HUES6 (cell line): ENCODE measurements at regions not wholly inside any gene's neighbourhood (a gene's known extent, or its start where the extent isn't known, plus 50 kb on each side); places are given as distances from the start of the nearest gene placed in this dataset.
A peak's percentile ranks its signal among the peaks of the same experiment; 100 is the strongest.
"Not testable (repeated sequence)": the region's sequence is repeated elsewhere in the genome, so short reads cannot be mapped to it uniquely, and the experiment has no call there.

Source experiments
- H3K27ac ChIP-seq: 2 replicates; pipeline ENCODE4 v1.7.0; 2013; ENCODE audit warnings: low read depth, mild to moderate bottlenecking, low read length, inconsistent platforms
- H3K27me3 ChIP-seq: 2 replicates; pipeline ENCODE4 v1.6.1; 2013; ENCODE audit warnings: low read length; ENCODE audit not compliant: control insufficient read depth, insufficient read depth
- H3K36me3 ChIP-seq: 2 replicates; pipeline ENCODE4 v1.6.1; 2013; ENCODE audit warnings: low read length; ENCODE audit not compliant: control insufficient read depth, insufficient read depth
- H3K4me1 ChIP-seq: 2 replicates; pipeline ENCODE4 v1.6.1; 2013; ENCODE audit warnings: low read length; ENCODE audit not compliant: control insufficient read depth, insufficient read depth
- H3K4me3 ChIP-seq: 2 replicates; pipeline ENCODE4 v1.5.1; 2013; ENCODE audit warnings: low read depth, low read length
- H3K9ac ChIP-seq: one replicate; pipeline ENCODE4 v1.6.1; 2013; ENCODE audit warnings: mild to moderate bottlenecking, low read length
- H3K9me3 ChIP-seq: 2 replicates; pipeline ENCODE4 v1.6.1; 2013; ENCODE audit warnings: low read depth, low read length; ENCODE audit not compliant: control insufficient read depth, insufficient read depth

DNA sequence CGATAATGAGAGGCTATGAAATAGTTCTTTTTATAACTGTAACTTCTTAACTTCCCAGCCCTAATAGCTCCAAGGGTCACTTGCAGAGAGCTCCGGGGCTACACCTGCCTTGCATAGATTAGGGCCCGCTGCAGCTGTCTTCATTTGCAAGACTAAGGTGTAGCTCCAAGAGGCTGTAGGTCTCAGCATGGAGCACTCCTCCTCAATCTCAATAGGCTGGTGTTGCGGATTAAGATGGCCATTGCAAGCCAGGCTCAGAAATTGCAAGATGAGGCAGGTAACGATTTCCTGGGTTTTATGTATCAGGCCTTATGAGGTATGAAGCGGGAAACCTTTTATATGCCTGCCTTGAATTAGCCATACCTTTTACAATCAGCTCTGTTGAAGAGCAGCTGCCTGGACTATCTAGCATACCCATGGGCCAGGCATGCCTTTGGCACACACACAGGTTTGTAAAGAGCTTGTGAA is 185.7 kb downstream of the TM9SF2 start:
- no peaks in the 10 kb centered on the region for H3K36me3 ChIP-seq
- peaks cover 63% of the 10 kb centered on the region for H3K4me1 ChIP-seq
- no peaks in the 10 kb centered on the region for H3K9me3 ChIP-seq
- H3K27ac ChIP-seq: peak overlapping the region; percentile 96
- H3K27me3 ChIP-seq: peaks cover 6% of the 10 kb centered on the region; the same call in 1 of the 2 replicates
- H3K4me3 ChIP-seq: peak overlapping the region; percentile 47
- H3K9ac ChIP-seq: peak overlapping the region; percentile 81

GRCh38 chr13:99686157-99686572 is 184.9 kb downstream of the TM9SF2 start:
- Histone ChIP-seq H3K9ac (peak overlapping the region; percentile 81), H3K27ac (peak overlapping the region; percentile 96), H3K4me3 (peak overlapping the region; percentile 7; the same call in 1 of the 2 replicates)

GRCh38 chr13:99681695-99682094 is 180.4 kb downstream of the TM9SF2 start:
- no peak overlapping the region for H3K9ac ChIP-seq
- H3K36me3 ChIP-seq: no peaks in the 10 kb centered on the region
- H3K27me3 ChIP-seq: no peaks in the 10 kb centered on the region
- H3K4me1 ChIP-seq: peaks cover 33% of the 10 kb centered on the region
- no peaks in the 10 kb centered on the region for H3K9me3 ChIP-seq
- no peak overlapping the region for H3K4me3 ChIP-seq
- H3K27ac ChIP-seq: no peak overlapping the region

More at GRCh38 chr13:99686157-99686572, 184.9 kb downstream of the TM9SF2 start:
- Histone ChIP-seq H3K36me3 (no peaks in the 10 kb centered on the region), H3K4me1 (peaks cover 62% of the 10 kb centered on the region), H3K27me3 (no peaks in the 10 kb centered on the region), H3K9me3 (no peaks in the 10 kb centered on the region)

GRCh38 chr13:99677116-99677951 is 176.1 kb downstream of the TM9SF2 start:
- Histone ChIP-seq H3K9ac (peak overlapping the region; percentile 14), H3K4me3 (no peak overlapping the region), H3K4me1 (peaks cover 22% of the 10 kb centered on the region), H3K36me3 (no peaks in the 10 kb centered on the region), H3K27ac (no peak overlapping the region), H3K27me3 (no peaks in the 10 kb centered on the region), H3K9me3 (no peaks in the 10 kb centered on the region)

DNA sequence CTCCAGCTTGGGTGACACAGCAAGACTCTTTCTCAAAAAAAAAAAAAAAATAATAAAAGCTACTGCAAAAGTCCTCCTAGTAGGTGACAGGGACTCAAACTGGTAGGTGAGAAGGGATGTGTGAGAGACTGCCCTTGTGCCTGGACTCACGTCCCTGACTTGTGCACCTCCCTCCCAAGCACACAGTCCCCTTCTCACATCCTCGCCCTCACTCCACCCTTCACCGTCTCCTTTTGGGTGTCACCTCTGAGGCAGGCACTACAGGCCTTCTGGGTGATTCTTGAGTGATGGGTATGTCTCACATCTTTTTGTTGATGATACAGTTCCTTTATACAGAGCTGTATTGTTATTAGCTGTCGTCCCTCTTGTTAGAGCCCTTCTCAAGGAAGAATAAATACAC is 170.5 kb downstream of the TM9SF2 start:
- Histone ChIP-seq H3K9me3 (no peaks in the 10 kb centered on the region), H3K9ac (no peak overlapping the region), H3K4me1 (no peaks in the 10 kb centered on the region), H3K36me3 (no peaks in the 10 kb centered on the region), H3K27ac (no peak overlapping the region), H3K27me3 (no peaks in the 10 kb centered on the region), H3K4me3 (no peak overlapping the region)

DNA sequence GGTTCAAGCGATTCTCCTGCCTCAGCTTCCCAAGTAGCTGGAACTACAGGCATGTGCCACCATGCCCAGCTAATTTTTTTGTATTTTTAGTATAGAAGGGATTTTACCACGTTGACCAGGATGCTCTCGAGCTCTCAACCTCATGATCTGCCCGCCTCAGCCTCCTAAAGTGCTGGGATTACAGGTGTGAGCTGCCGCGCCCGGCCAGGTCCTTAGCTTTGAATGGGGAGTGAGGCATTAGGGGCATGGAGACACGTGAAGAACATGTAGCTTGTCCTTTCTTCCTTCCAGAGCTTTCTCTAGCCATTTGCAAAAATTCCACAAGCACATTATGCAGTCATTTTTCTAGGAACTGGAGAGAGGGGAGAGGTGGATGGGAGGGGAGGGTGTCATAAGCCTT is 167.8 kb downstream of the TM9SF2 start:
- not testable (repeated sequence) for H3K36me3 ChIP-seq, H3K4me1 ChIP-seq, H3K27me3 ChIP-seq, H3K9me3 ChIP-seq, H3K27ac ChIP-seq, H3K4me3 ChIP-seq, H3K9ac ChIP-seq

- Histone ChIP-seq H3K27ac (no peak overlapping the region), H3K4me1 (peaks cover 35% of the 10 kb centered on the region), H3K36me3 (no peaks in the 10 kb centered on the region), H3K9me3 (no peaks in the 10 kb centered on the region), H3K9ac (no peak overlapping the region), H3K4me3 (no peak overlapping the region), H3K27me3 (no peaks in the 10 kb centered on the region)
Observed at GRCh38 chr13:99666146-99666805, 165.0 kb downstream of the TM9SF2 start.

- Histone ChIP-seq H3K4me3 (no peak overlapping the region), H3K9ac (no peak overlapping the region), H3K27ac (no peak overlapping the region), H3K4me1 (peaks cover 39% of the 10 kb centered on the region), H3K9me3 (no peaks in the 10 kb centered on the region), H3K36me3 (no peaks in the 10 kb centered on the region), H3K27me3 (no peaks in the 10 kb centered on the region)
Observed at GRCh38 chr13:99665711-99666110, 164.4 kb downstream of the TM9SF2 start.

GRCh38 chr13:99663908-99664307 is 162.6 kb downstream of the TM9SF2 start:
- Histone ChIP-seq H3K27ac (no peak overlapping the region), H3K9ac (no peak overlapping the region)

DNA sequence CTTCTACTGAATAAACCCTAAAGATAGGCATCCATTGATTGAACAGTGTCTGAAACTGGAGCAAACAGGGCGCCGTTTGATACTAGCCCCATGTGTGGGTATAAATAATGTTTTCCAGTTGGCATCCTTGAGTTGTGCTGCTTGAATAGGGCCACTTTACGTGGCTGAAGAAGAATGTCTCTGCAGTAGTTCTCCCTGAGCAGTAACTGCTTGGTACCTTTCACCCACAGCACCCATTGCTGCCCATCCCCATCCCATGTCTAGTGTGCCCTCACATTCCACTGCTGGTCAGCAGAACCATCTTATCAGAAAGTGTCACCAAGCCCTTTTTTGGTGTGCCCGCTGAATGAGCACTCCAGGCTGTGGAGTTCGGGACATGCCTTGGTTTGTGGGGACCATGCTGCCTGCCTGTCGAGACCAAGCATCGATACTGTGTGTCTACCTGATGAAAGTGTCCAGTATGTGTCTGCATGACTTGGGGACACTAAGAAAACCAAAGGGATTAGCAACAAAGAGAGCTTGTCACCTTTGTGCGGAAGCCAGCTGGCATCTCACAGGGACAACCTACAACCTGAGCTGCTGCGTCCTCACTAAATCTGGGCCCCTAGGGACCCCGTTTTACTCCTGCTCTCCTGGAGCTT is 162.0 kb downstream of the TM9SF2 start:
- Histone ChIP-seq H3K36me3 (no peaks in the 10 kb centered on the region), H3K27me3 (no peaks in the 10 kb centered on the region), H3K4me3 (no peak overlapping the region), H3K4me1 (peaks cover 61% of the 10 kb centered on the region), H3K9ac (no peak overlapping the region), H3K27ac (no peak overlapping the region), H3K9me3 (no peaks in the 10 kb centered on the region)

More at GRCh38 chr13:99663908-99664307, 162.6 kb downstream of the TM9SF2 start:
- Histone ChIP-seq H3K4me3 (no peak overlapping the region), H3K9me3 (no peaks in the 10 kb centered on the region), H3K4me1 (peaks cover 57% of the 10 kb centered on the region), H3K27me3 (no peaks in the 10 kb centered on the region), H3K36me3 (no peaks in the 10 kb centered on the region)

DNA sequence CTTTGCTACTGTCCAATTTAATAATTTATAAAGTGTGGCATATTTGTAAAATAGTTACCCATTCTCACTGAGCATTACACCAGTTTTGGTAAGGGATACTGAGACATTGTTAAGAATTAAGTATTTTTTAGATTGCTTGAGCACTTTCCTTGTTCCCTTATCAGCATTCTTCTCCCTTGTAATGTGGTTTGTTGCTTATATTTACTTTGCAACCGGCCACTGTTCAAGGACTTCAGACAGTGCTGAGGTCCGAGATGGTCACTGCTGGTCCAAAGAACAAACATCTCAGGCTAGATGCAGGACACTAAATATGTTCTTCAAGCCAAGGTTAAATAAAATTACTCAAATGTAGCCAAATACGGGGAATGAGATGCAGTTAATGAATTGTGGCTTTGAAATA is 161.4 kb downstream of the TM9SF2 start:
- H3K27ac ChIP-seq: no peak overlapping the region; the same call in 1 of the 2 replicates
- H3K27me3 ChIP-seq: no peaks in the 10 kb centered on the region
- no peak overlapping the region for H3K4me3 ChIP-seq
- H3K9ac ChIP-seq: no peak overlapping the region
- H3K4me1 ChIP-seq: peaks cover 67% of the 10 kb centered on the region
- no peaks in the 10 kb centered on the region for H3K9me3 ChIP-seq
- H3K36me3 ChIP-seq: no peaks in the 10 kb centered on the region
